Glutamatergic neuron (in vitro differentiated cells): ENCODE measurements at regions not wholly inside any gene's neighbourhood (a gene's known extent, or its start where the extent isn't known, plus 50 kb on each side); places are given as distances from the start of the nearest gene placed in this dataset.

Source experiments
- DNase-seq: peaks from one replicate; pipeline ENCODE4 v3.0.0; 2022
- H3K27ac Mint-ChIP-seq: one replicate; pipeline ENCODE4 v1.8.0; 2020; ENCODE audit warnings: mild to moderate bottlenecking, mixed read lengths, inconsistent platforms; ENCODE audit not compliant: unreplicated experiment
- H3K27me3 Mint-ChIP-seq: one replicate; pipeline ENCODE4 v1.8.0; 2020; ENCODE audit warnings: mild to moderate bottlenecking, moderate library complexity, mixed read lengths, inconsistent platforms; ENCODE audit not compliant: unreplicated experiment
- H3K36me3 Mint-ChIP-seq: one replicate; pipeline ENCODE4 v1.8.0; 2020; ENCODE audit warnings: mild to moderate bottlenecking, mixed read lengths, inconsistent platforms; ENCODE audit not compliant: unreplicated experiment
- H3K4me1 Mint-ChIP-seq: one replicate; pipeline ENCODE4 v1.8.0; 2020; ENCODE audit warnings: mild to moderate bottlenecking, low read depth, mixed read lengths, inconsistent platforms; ENCODE audit not compliant: unreplicated experiment
- H3K4me3 Mint-ChIP-seq: one replicate; pipeline ENCODE4 v1.8.0; 2020; ENCODE audit warnings: mild to moderate bottlenecking, mixed read lengths, inconsistent platforms; ENCODE audit not compliant: unreplicated experiment
- H3K9me3 Mint-ChIP-seq: one replicate; pipeline ENCODE4 v1.8.0; 2020; ENCODE audit warnings: mild to moderate bottlenecking, moderate library complexity, mixed read lengths, inconsistent platforms; ENCODE audit not compliant: unreplicated experiment
- CTCF ChIP-seq: fragments of 200-600 bp; sonication (generic); IDR thresholded peaks from one replicate; pipeline ENCODE4 v1.5.0; 2021; ENCODE audit not compliant: partially characterized antibody, unreplicated experiment

GRCh38 chr18:77716282-77716681 lies 466.6 kb downstream of the GALR1 start:
- Mint-ChIP-seq H3K9me3 (no peaks in the 10 kb centered on the region), H3K27ac (no peak overlapping the region), H3K4me1 (no peaks in the 10 kb centered on the region), H3K4me3 (no peak overlapping the region), H3K27me3 (peaks cover 2% of the 10 kb centered on the region), H3K36me3 (no peaks in the 10 kb centered on the region)
- TF ChIP-seq CTCF, result no peak
- no peak for DNase-seq

GRCh38 chr18:77733292-77733903 lies 483.8 kb downstream of the GALR1 start:
- DNase-seq, result no peak
- Mint-ChIP-seq H3K27me3 (no peaks in the 10 kb centered on the region), H3K4me1 (no peaks in the 10 kb centered on the region), H3K4me3 (no peak overlapping the region), H3K27ac (no peak overlapping the region), H3K36me3 (no peaks in the 10 kb centered on the region), H3K9me3 (no peaks in the 10 kb centered on the region)
- no peak for TF ChIP-seq CTCF

- no peak for DNase-seq
- H3K36me3 Mint-ChIP-seq, result no peaks in the 10 kb centered on the region
- no peaks in the 10 kb centered on the region for H3K27me3 Mint-ChIP-seq
- no peaks in the 10 kb centered on the region for H3K4me1 Mint-ChIP-seq
- H3K27ac Mint-ChIP-seq, result no peak overlapping the region
- H3K9me3 Mint-ChIP-seq, result no peaks in the 10 kb centered on the region
- no peak overlapping the region for H3K4me3 Mint-ChIP-seq
- TF ChIP-seq CTCF, result no peak
Measured at GRCh38 chr18:77736842-77737241, 487.2 kb downstream of the GALR1 start.

- no peak for DNase-seq
- Mint-ChIP-seq H3K9me3 (no peaks in the 10 kb centered on the region), H3K36me3 (no peaks in the 10 kb centered on the region), H3K27ac (no peak overlapping the region), H3K4me3 (no peak overlapping the region), H3K27me3 (no peaks in the 10 kb centered on the region), H3K4me1 (no peaks in the 10 kb centered on the region)
- TF ChIP-seq CTCF, result no peak
Measured at GRCh38 chr18:77737405-77737804, 487.8 kb downstream of the GALR1 start.

GRCh38 chr18:77749089-77749488 lies 499.4 kb downstream of the GALR1 start:
- no peak overlapping the region for H3K27ac Mint-ChIP-seq
- no peaks in the 10 kb centered on the region for H3K4me1 Mint-ChIP-seq
- H3K9me3 Mint-ChIP-seq, result no peaks in the 10 kb centered on the region
- peak; percentile 86 for TF ChIP-seq CTCF
- no peak overlapping the region for H3K4me3 Mint-ChIP-seq
- H3K27me3 Mint-ChIP-seq, result no peaks in the 10 kb centered on the region
- peak; percentile 81 for DNase-seq
- H3K36me3 Mint-ChIP-seq, result no peaks in the 10 kb centered on the region
